Testis (tissue), 2 donors: ENCODE measurements at regions not wholly inside any gene's neighbourhood (a gene's known extent, or its start where the extent isn't known, plus 50 kb on each side); places are given as distances from the start of the nearest gene placed in this dataset.

Experiments used
- POLR2A ChIP-seq: fragments of 450-650 bp; IDR thresholded peaks from one replicate; pipeline ENCODE4 v1.6.1; 2017; ENCODE audit warnings: antibody characterized with exemption, mild to moderate bottlenecking, moderate library complexity
- TF ChIP-seq, protein P1 (sequence below), 3 experiments: fragments of 450-650 bp in 2 of 3; fragments of 200-600 bp in 1 of 3; sonication (generic) in 1 of 3; IDR thresholded peaks; one replicate each; pipeline ENCODE4 v1.5.1; 2016 to 2019; ENCODE audit warnings: antibody characterized with exemption in 3 of 3, mild to moderate bottlenecking in 2 of 3, moderate library complexity in 1 of 3

DNA sequence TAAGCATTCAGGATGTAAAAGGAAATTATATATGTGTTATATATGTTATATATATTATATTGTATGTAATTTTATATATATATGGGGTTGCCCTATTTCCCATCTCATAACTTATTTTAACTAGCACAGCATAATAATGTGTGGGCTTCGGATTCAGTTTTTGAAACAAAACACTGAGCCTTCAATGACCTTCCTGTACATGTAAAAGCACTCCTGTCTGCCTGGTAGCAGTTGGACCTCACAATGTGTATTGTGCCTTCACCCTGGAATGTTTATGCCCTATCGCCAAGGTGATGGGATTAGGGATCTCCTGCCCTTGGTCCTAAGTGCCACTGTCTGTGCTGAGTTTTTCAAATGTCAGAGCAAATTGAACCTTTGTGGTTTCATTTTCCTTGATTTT lies 968.8 kb downstream of the TUBA3C start:
- TF ChIP-seq, protein P1, sequence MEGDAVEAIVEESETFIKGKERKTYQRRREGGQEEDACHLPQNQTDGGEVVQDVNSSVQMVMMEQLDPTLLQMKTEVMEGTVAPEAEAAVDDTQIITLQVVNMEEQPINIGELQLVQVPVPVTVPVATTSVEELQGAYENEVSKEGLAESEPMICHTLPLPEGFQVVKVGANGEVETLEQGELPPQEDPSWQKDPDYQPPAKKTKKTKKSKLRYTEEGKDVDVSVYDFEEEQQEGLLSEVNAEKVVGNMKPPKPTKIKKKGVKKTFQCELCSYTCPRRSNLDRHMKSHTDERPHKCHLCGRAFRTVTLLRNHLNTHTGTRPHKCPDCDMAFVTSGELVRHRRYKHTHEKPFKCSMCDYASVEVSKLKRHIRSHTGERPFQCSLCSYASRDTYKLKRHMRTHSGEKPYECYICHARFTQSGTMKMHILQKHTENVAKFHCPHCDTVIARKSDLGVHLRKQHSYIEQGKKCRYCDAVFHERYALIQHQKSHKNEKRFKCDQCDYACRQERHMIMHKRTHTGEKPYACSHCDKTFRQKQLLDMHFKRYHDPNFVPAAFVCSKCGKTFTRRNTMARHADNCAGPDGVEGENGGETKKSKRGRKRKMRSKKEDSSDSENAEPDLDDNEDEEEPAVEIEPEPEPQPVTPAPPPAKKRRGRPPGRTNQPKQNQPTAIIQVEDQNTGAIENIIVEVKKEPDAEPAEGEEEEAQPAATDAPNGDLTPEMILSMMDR (IDR thresholded peaks at IDR 0.05), result no peak
- no peak for TF ChIP-seq POLR2A
